ENCODE measurements at regions not wholly inside any gene's neighbourhood (a gene's known extent, or its start where the extent isn't known, plus 50 kb on each side); places are given as distances from the start of the nearest gene placed in this dataset.
"Not testable (repeated sequence)": the region's sequence is repeated elsewhere in the genome, so short reads cannot be mapped to it uniquely, and the experiment has no call there.

DNA sequence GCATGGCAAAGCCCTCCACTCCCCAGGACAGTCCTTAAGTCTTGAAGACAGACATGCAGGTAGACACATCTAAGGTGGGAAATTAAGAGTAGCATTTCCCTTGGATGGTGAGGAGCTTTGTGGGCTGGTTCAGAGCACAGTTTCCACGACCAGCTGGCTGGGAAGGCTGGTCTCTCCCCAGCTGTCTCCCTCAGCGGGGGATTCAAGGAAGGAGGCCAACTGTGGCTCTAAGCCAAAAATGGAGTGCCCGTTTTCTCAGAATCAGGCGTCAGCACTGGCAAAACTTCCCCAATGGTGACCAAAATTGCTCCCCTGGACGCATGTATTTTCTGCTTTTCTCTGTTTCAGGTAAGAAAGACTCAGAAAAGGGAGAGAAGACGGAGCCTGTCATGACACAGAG, 230.6 kb upstream of the FZD8 start:
- DNase-seq (ENCODE audit: low read depth), result no peak
- TF ChIP-seq, protein P1, sequence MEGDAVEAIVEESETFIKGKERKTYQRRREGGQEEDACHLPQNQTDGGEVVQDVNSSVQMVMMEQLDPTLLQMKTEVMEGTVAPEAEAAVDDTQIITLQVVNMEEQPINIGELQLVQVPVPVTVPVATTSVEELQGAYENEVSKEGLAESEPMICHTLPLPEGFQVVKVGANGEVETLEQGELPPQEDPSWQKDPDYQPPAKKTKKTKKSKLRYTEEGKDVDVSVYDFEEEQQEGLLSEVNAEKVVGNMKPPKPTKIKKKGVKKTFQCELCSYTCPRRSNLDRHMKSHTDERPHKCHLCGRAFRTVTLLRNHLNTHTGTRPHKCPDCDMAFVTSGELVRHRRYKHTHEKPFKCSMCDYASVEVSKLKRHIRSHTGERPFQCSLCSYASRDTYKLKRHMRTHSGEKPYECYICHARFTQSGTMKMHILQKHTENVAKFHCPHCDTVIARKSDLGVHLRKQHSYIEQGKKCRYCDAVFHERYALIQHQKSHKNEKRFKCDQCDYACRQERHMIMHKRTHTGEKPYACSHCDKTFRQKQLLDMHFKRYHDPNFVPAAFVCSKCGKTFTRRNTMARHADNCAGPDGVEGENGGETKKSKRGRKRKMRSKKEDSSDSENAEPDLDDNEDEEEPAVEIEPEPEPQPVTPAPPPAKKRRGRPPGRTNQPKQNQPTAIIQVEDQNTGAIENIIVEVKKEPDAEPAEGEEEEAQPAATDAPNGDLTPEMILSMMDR (conservative IDR thresholded peaks at IDR 0.05; ENCODE audit: low read depth, low read length), result no peak
- H3K4me3 ChIP-seq (ENCODE audit: low read depth, low read length), result no peak overlapping the region

DNA sequence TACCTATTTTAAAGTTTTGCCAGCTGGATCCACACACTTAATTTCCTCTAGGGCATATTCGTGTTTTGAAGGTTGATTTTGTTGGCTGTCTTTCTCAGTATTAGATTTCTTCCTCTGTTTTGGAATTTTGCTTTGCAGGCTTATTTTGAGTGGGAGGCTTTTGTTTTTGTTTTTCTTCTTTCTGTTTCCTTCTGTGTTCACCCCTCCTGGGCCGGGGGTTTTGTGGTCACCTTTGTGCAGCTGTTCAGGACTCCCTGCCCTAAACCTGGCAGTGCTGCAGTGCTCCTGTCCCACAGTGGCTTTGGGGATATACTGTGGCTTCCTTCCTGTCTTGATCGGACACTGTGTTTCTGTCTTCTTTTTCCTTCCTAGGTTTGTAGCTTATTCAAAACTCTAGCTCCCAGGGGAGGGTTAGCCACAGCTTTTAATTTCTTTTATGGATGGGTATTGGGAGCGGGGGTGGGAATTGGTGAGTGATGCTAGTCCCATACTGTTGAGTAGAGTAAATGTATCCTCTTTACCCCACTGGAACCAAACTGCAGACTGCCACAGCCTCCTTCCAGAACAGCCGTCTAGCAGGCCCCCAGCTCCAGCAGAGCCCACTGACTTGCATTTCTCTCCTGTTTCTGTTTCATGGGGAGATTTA, 228.7 kb upstream of the FZD8 start:
- DNase-seq (ENCODE audit: low read depth), result no peak
- TF ChIP-seq, protein P1 (conservative IDR thresholded peaks at IDR 0.05; ENCODE audit: low read depth, low read length), result no peak
- no peak overlapping the region for H3K4me3 ChIP-seq (ENCODE audit: low read depth, low read length)

DNA sequence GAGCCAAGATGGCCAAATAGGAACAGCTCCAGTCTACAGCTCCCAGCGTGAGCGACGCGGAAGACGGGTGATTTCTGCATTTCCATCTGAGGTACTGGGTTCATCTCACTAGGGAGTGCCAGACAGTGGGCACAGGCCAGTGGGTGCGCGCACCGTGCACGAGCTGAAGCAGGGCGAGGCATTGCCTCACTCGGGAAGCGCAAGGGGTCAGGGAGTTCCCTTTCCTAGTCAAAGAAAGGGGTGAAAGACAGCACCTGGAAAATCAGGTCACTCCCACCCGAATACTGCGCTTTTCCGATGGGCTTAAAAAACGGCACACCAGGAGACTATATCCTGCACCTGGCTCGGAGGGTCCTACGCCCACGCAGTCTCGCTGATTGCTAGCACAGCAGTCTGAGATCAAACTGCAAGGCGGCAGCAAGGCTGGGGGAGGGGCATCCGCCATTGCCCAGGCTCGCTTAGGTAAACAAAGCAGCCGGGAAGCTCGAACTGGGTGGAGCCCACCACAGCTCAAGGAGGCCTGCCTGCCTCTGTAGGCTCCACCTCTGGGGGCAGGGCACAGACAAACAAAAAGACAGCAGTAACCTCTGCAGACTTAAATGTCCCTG, 216.7 kb upstream of the FZD8 start:
- not testable (repeated sequence) for DNase-seq (ENCODE audit: low read depth); H3K4me3 ChIP-seq (ENCODE audit: low read depth, low read length)

DNA sequence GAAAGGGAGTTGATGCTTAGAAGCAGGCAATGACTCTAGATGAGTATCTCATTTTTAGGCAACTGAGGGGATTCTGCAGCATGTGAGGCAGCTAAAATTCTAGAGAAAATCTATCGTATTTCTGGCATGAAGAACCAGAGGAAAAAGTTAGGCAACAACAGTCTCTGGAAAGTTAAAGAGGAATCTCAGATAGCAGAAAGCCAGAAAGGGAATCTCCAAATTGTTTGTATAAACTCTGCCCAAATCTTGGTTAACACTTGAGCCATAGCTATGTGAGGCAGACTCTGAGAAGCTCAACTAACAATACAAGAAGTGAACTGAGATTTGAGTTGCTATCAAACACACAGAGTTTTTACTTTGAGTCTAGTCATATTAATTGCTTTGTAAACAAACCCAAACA, 215.8 kb upstream of the FZD8 start:
- DNase-seq (ENCODE audit: low read depth), result no peak
- no peak overlapping the region for H3K4me3 ChIP-seq (ENCODE audit: low read depth, low read length)
- TF ChIP-seq, protein P1 (conservative IDR thresholded peaks at IDR 0.05; ENCODE audit: low read depth, low read length), result no peak

DNA sequence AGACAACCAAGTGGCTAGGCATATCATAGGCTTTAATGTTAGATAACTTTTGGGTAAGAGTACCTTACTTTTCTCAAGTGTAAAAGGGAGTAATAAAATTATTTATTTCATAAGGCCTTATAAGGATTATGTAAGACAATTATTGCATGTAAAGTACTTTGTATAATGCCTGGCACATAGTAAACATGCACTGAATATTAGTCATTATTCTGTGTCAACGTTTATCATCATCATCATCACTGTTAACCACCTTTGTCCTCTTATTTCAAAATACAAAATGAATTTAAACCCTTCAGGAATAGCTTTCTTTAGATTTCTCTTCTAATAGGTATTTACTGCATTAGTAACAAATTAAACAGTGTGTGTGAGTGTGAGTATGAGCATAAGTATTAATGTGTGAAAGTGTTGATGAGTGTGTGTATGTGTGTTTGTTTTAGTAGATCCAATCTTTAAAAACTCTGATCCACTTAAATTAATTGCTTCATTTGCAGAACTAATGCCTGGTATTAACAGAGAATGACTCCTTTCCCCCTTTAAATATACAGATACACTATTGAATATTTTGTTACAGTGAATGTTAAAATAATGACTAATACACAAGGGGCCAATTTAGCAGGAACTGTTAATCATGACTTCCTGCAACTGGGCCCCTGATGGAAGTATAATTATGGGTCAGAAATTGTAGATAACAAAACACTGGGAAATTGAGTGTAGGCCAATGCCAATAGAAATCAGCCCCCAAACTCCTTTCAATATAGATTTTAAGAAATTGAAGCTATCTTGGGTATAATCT, 213.3 kb upstream of the FZD8 start:
- TF ChIP-seq, protein P1 (conservative IDR thresholded peaks at IDR 0.05; ENCODE audit: low read depth, low read length), result no peak
- no peak for DNase-seq (ENCODE audit: low read depth)
- H3K4me3 ChIP-seq (ENCODE audit: low read depth, low read length), result no peak overlapping the region

DNA sequence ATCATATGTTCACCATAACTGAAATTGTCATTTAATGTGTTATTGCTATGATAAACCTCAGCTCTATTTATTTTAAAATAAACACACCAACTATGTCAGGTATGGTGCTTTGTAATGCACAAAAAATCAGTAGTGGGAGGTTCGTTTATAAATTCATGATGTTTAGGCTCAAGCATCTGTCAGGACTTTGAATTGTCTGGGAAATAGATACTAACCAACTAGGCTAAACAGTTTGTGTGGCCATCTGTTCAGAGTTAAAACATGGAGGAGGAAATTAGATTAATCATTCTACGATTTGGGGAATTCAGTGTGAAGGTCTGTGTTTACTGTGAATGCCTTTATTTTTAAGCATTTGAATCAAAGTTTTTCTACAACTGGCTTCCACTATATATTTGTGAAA, 212.6 kb upstream of the FZD8 start:
- H3K4me3 ChIP-seq (ENCODE audit: low read depth, low read length), result no peak overlapping the region
- DNase-seq (ENCODE audit: low read depth), result no peak
- TF ChIP-seq, protein P1 (conservative IDR thresholded peaks at IDR 0.05; ENCODE audit: low read depth, low read length), result no peak

DNA sequence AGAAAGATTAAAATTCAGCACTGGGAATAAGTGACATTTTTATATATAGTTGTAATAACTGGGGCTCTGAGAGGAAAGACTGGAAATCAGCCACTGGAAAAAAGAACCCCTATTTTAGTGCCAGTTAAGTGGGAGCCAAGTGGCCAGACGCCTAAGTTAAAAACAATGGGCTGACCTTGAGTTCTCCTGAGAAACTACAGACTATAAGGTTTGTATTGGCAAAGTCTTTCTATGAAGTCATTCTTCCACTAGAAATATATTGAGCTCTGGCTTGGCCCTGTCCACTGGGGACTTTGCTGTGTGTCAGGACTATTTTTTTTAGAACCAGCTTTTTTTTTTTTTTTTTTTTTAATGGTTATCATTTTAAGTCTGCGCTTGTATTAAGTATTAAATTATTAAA, 210.6 kb upstream of the FZD8 start:
- TF ChIP-seq, protein P1 (conservative IDR thresholded peaks at IDR 0.05; ENCODE audit: low read depth, low read length), result no peak
- no peak for DNase-seq (ENCODE audit: low read depth)
- H3K4me3 ChIP-seq (ENCODE audit: low read depth, low read length), result no peak overlapping the region
